ENCODE measurements at regions not wholly inside any gene's neighbourhood (a gene's known extent, or its start where the extent isn't known, plus 50 kb on each side); places are given as distances from the start of the nearest gene placed in this dataset.

- no peak for TF ChIP-seq CTCF (IDR thresholded peaks at IDR 0.05 in 4 of 5, conservative IDR thresholded peaks at IDR 0.05 in 1 of 5)
- TF ChIP-seq POLR2A (IDR thresholded peaks at IDR 0.05) = no peak
Observed at GRCh38 chr18:76205906-76206305, 289.1 kb downstream of the ZNF516 start.
